Psoas muscle (tissue), 7 donors: ENCODE measurements at regions not wholly inside any gene's neighbourhood (a gene's known extent, or its start where the extent isn't known, plus 50 kb on each side); places are given as distances from the start of the nearest gene placed in this dataset.

Experiments used
- ATAC-seq, 4 donors: fragments of 200-7000 bp; cut with Tn5 transposase; one replicate each; pipeline ENCODE4 v1.9.1; 2020; ENCODE audit warnings: moderate library complexity in 3 of 4, mild to moderate bottlenecking in 2 of 4
- DNase-seq, 2 donors: peaks; one replicate each; pipeline ENCODE4 v3.0.0-alpha.2; 2020
- H3K27ac ChIP-seq: fragments of 200-600 bp; one replicate; pipeline ENCODE4 v1.8.0; 2022
- H3K27me3 ChIP-seq, 3 donors: fragments of 200-600 bp in 1 of 3; one replicate each; pipeline versions ENCODE4 v1.6.1 to v1.8.0; 2013 to 2022; ENCODE audit warnings: low read length in 2 of 3, mild to moderate bottlenecking in 2 of 3, moderate library complexity in 1 of 3; ENCODE audit not compliant: insufficient read depth in 3 of 3
- H3K36me3 ChIP-seq, 2 donors: fragments of 200-600 bp in 1 of 2; one replicate each; pipeline versions ENCODE4 v1.6.1 to v1.8.0; 2013 to 2022; ENCODE audit warnings: low read depth in 1 of 2, mild to moderate bottlenecking in 1 of 2, moderate library complexity in 1 of 2; ENCODE audit not compliant: insufficient read depth in 1 of 2
- H3K4me1 ChIP-seq: fragments of 200-600 bp; one replicate; pipeline ENCODE4 v1.8.0; 2022
- H3K4me3 ChIP-seq: fragments of 200-600 bp; one replicate; pipeline ENCODE4 v1.8.0; 2022; ENCODE audit warnings: mild to moderate bottlenecking
- H3K9me3 ChIP-seq: fragments of 200-600 bp; one replicate; pipeline ENCODE4 v1.8.0; 2022
- CTCF ChIP-seq: fragments of 200-600 bp; IDR thresholded peaks from one replicate; pipeline ENCODE4 v1.8.0; 2022; ENCODE audit warnings: antibody characterized with exemption
- WGBS, 3 donors: extraction: QIAGEN DNeasy Blood & Tissue Kit; methylation state at CpG; one replicate each; pipeline versions ENCODE4 v1.1.6 to v1.1.7; 2013; 5-methylcytosine and 5-hydroxymethylcytosine counted together
- intact Hi-C, 2 donors: fragments of 100-400 bp; cut with DNase I; formaldehyde crosslinking; loops; one replicate each; pipeline versions ENCODE4 v1.11.0 to v1.14.2; 2022
- donor health status: healthy with polysubstance abuse.
- donor health status: DM: no; HTN: no; CAD: no; lungs with moderate emphysema.
- donor health status: Bipolar disorder and iron deficiency.
- donor health status: healthy.
- donor health status: DM: yes; HTN: yes; CAD: no.
- donor health status: DM: no; HTN: no; CAD: no.
- donor health status: DM: yes; HTN: yes; CAD: no.

- H3K36me3 ChIP-seq: no peaks in the 10 kb centered on the region
- H3K4me3 ChIP-seq: no peak overlapping the region
- DNase-seq (no peak), ATAC-seq (no peak)
- intact Hi-C loops: no loop called here
- H3K27ac ChIP-seq: no peak overlapping the region
- TF ChIP-seq CTCF: no peak
- no peaks in the 10 kb centered on the region for H3K4me1 ChIP-seq
- H3K9me3 ChIP-seq: no peaks in the 10 kb centered on the region
- no peaks in the 10 kb centered on the region for H3K27me3 ChIP-seq
Measured at GRCh38 chr6:119661628-119662027, 312.1 kb upstream of the MAN1A1 start.

GRCh38 chr6:119661078-119661477 lies 311.5 kb upstream of the MAN1A1 start:
- no peaks in the 10 kb centered on the region for H3K27me3 ChIP-seq
- intact Hi-C loops: no loop called here

GRCh38 chr6:119658917-119659316 lies 309.4 kb upstream of the MAN1A1 start:
- Histone ChIP-seq H3K9me3 (no peaks in the 10 kb centered on the region), H3K4me1 (no peaks in the 10 kb centered on the region), H3K4me3 (no peak overlapping the region), H3K36me3 (no peaks in the 10 kb centered on the region), H3K27ac (no peak overlapping the region), H3K27me3 (no peaks in the 10 kb centered on the region)
- no peak for DNase-seq
- intact Hi-C loops: no loop called here
- no peak for TF ChIP-seq CTCF
- no peak for ATAC-seq

More at GRCh38 chr6:119661078-119661477, 311.5 kb upstream of the MAN1A1 start:
- TF ChIP-seq CTCF: no peak
- Histone ChIP-seq H3K9me3 (no peaks in the 10 kb centered on the region), H3K4me3 (no peak overlapping the region), H3K36me3 (no peaks in the 10 kb centered on the region), H3K4me1 (no peaks in the 10 kb centered on the region), H3K27ac (no peak overlapping the region)
- no peak for ATAC-seq
- WGBS, 3 donors: 73 to 82% (median 79%) methylated on average over 4 of the region's 4 CpGs
- DNase-seq: no peak

GRCh38 chr6:119655124-119655523 lies 305.6 kb upstream of the MAN1A1 start:
- no peak for TF ChIP-seq CTCF
- no peaks in the 10 kb centered on the region for H3K36me3 ChIP-seq
- intact Hi-C loops: no loop called here
- H3K9me3 ChIP-seq: no peaks in the 10 kb centered on the region
- DNase-seq: no peak
- H3K4me1 ChIP-seq: no peaks in the 10 kb centered on the region
- no peak for ATAC-seq
- 93 to 94% (median 93%) methylated on average over 1 of the region's 1 CpG for WGBS, 3 donors
- no peak overlapping the region for H3K4me3 ChIP-seq
- H3K27ac ChIP-seq: no peak overlapping the region
- H3K27me3 ChIP-seq: no peaks in the 10 kb centered on the region

GRCh38 chr6:119653329-119653728 lies 303.8 kb upstream of the MAN1A1 start:
- WGBS, 3 donors: 75 to 87% (median 76%) methylated on average over 2 of the region's 2 CpGs
- no peak overlapping the region for H3K4me3 ChIP-seq
- no peaks in the 10 kb centered on the region for H3K27me3 ChIP-seq
- TF ChIP-seq CTCF: no peak
- ATAC-seq (no peak), DNase-seq (no peak)
- no peaks in the 10 kb centered on the region for H3K4me1 ChIP-seq
- H3K27ac ChIP-seq: no peak overlapping the region
- H3K36me3 ChIP-seq: no peaks in the 10 kb centered on the region
- no peaks in the 10 kb centered on the region for H3K9me3 ChIP-seq
- intact Hi-C loops: no loop called here
